Endothelial cell of umbilical vein (primary cell): ENCODE measurements at regions not wholly inside any gene's neighbourhood (a gene's known extent, or its start where the extent isn't known, plus 50 kb on each side); places are given as distances from the start of the nearest gene placed in this dataset.

Experiments
- BruUV-seq: library from RNA; stranded (reverse); fragments of 400-500 nt; replicated peaks from 2 replicates; lab custom pipeline; 2021; lab: Mats Ljungman, UMichigan
- CTCF ChIA-PET: fragments of 300-600, 350-600 bp; sonication (Branson Sonifier 250); formaldehyde crosslinking; loops from one replicate; lab custom pipeline; 2021; ENCODE audit warnings: antibody characterized with exemption, inconsistent platforms; lab: Charles Lee
- POLR2A ChIA-PET: fragments of 300-600, 350-600 bp; sonication (Branson Sonifier 250); formaldehyde crosslinking; loops from one replicate; lab custom pipeline; 2021; ENCODE audit warnings: antibody characterized with exemption, inconsistent platforms; lab: Charles Lee
- DNase-seq: peaks from one replicate; pipeline ENCODE4 v3.0.0-alpha.2; 2011; ENCODE audit warnings: low read depth, low spot score
- FAIRE-seq: peaks from 2 replicates; lab custom pipeline; 2011; peaks lifted over from hg19 to GRCh38; lab: Jason Lieb, UNC
- H2AFZ ChIP-seq: 2 replicates; pipeline ENCODE4 v1.6.0; 2012; ENCODE audit warnings: low read depth, low read length, control low read depth, inconsistent platforms
- H3K27ac ChIP-seq: 2 replicates; pipeline ENCODE4 v1.5.1; 2011; ENCODE audit warnings: low read depth, mild to moderate bottlenecking, control low read depth, low read length, moderate library complexity; ENCODE audit not compliant: insufficient read depth
- H3K27me3 ChIP-seq, 2 experiments: 2 replicates each; pipeline versions ENCODE4 v1.6.0 to v1.6.1; 2011; ENCODE audit warnings: low read length in 2 of 2, mixed read lengths in 1 of 2; ENCODE audit not compliant: control insufficient read depth in 2 of 2, insufficient read depth in 2 of 2
- H3K36me3 ChIP-seq, 2 experiments: 2 replicates in 1 of 2; 3 replicates in 1 of 2; pipeline ENCODE4 v1.5.1; 2011; ENCODE audit warnings: low read length in 2 of 2, mild to moderate bottlenecking in 1 of 2, moderate library complexity in 1 of 2; ENCODE audit not compliant: control insufficient read depth in 2 of 2, insufficient read depth in 2 of 2; ENCODE audit errors: extremely low read depth in 1 of 2
- H3K4me1 ChIP-seq: 3 replicates; pipeline ENCODE4 v1.5.1; 2011; ENCODE audit warnings: mild to moderate bottlenecking, low read length; ENCODE audit not compliant: control insufficient read depth, insufficient read depth; ENCODE audit errors: extremely low read depth
- H3K4me2 ChIP-seq: 2 replicates; pipeline ENCODE4 v1.6.1; 2011; ENCODE audit warnings: low read length, control low read depth, mixed read lengths; ENCODE audit not compliant: insufficient read depth
- H3K4me3 ChIP-seq, 3 experiments: fragments of 200-600 bp in 1 of 3; sonication (generic), shearing (Covaris generic) in 1 of 3; replicated peaks in 1 of 3; 2 replicates each; pipeline ENCODE4 v1.5.1; 2011 to 2016; ENCODE audit warnings: control low read depth in 3 of 3, low read length in 3 of 3, mild to moderate bottlenecking in 2 of 3, inconsistent platforms in 1 of 3, low read depth in 1 of 3, moderate library complexity in 1 of 3; ENCODE audit not compliant: insufficient read depth in 1 of 3
- H3K79me2 ChIP-seq: 2 replicates; pipeline ENCODE4 v1.6.0; 2012; ENCODE audit warnings: low read length, inconsistent platforms; ENCODE audit not compliant: control insufficient read depth, insufficient read depth
- H3K9ac ChIP-seq: replicated peaks from 2 replicates; pipeline ENCODE3; 2011; ENCODE audit warnings: low read length, control low read depth; ENCODE audit not compliant: insufficient read depth; ENCODE audit errors: extremely low read depth
- H3K9me1 ChIP-seq: replicated peaks from 3 replicates; pipeline ENCODE4 v1.6.0; 2011; ENCODE audit warnings: mild to moderate bottlenecking, low read length; ENCODE audit not compliant: control insufficient read depth, insufficient read depth; ENCODE audit errors: extremely low read depth
- H3K9me3 ChIP-seq: replicated peaks from 2 replicates; pipeline ENCODE4 v1.5.1; 2012; ENCODE audit warnings: low read length, inconsistent platforms; ENCODE audit not compliant: control insufficient read depth, insufficient read depth
- H4K20me1 ChIP-seq: replicated peaks from 2 replicates; pipeline ENCODE3; 2011; ENCODE audit warnings: mild to moderate bottlenecking, low read length; ENCODE audit not compliant: control insufficient read depth, insufficient read depth; ENCODE audit errors: extremely low read depth
- CTCF ChIP-seq, 2 donors: IDR thresholded peaks; 1 replicate in 1 of 2; 2 replicates in 1 of 2; pipeline ENCODE4 v1.5.1; 2011; ENCODE audit warnings: low read length in 2 of 2, mild to moderate bottlenecking in 2 of 2, moderate library complexity in 2 of 2, control low read depth in 1 of 2, inconsistent platforms in 1 of 2, low read depth in 1 of 2; ENCODE audit not compliant: insufficient read depth in 1 of 2; ENCODE audit errors: extremely low read depth in 1 of 2
- EZH2 ChIP-seq: IDR thresholded peaks from 2 replicates; pipeline ENCODE4 v1.6.1; 2012; ENCODE audit warnings: borderline replicate concordance, low read depth, mild to moderate bottlenecking, moderate library complexity, low read length, inconsistent platforms; ENCODE audit not compliant: severe bottlenecking
- FOS ChIP-seq: IDR thresholded peaks from 2 replicates; pipeline ENCODE4 v1.6.1; 2011; ENCODE audit warnings: mild to moderate bottlenecking, low read length, moderate library complexity, borderline replicate concordance; ENCODE audit not compliant: insufficient read depth
- GATA2 ChIP-seq: IDR thresholded peaks from 2 replicates; pipeline ENCODE4 v1.7.0; 2011; ENCODE audit warnings: low read depth, mild to moderate bottlenecking, moderate library complexity, mixed read lengths, low read length; ENCODE audit not compliant: insufficient read length, insufficient read depth
- JUN ChIP-seq: IDR thresholded peaks from 2 replicates; pipeline ENCODE4 v1.6.1; 2011; ENCODE audit warnings: borderline replicate concordance, low read depth; ENCODE audit not compliant: insufficient read length, insufficient read depth
- MAX ChIP-seq: IDR thresholded peaks from 2 replicates; pipeline ENCODE4 v1.6.1; 2011; ENCODE audit not compliant: insufficient read depth, insufficient read length
- MYC ChIP-seq: IDR thresholded peaks from one replicate; pipeline ENCODE4 v1.6.1; 2011; ENCODE audit warnings: mild to moderate bottlenecking, low read depth, low read length
- POLR2A ChIP-seq: IDR thresholded peaks from 2 replicates; pipeline ENCODE4 v1.6.1; 2012; ENCODE audit warnings: low read depth, mild to moderate bottlenecking, control low read depth, low read length
- POLR2AphosphoS5 ChIP-seq: IDR thresholded peaks from 2 replicates; pipeline ENCODE4 v1.6.1; 2012; ENCODE audit warnings: low read depth, mild to moderate bottlenecking, control low read depth, low read length, moderate library complexity; ENCODE audit not compliant: insufficient read depth
- dilution Hi-C: fragments of 300-500 bp; cut with MboI; formaldehyde crosslinking; loops from one replicate; pipeline ENCODE4 v1.15.0; 2019; ENCODE audit warnings: low sequenced_read_pairs; ENCODE audit not compliant: extremely low pct_ligation_motif_present
- intact Hi-C: fragments of 100-400 bp; cut with micrococcal nuclease; formaldehyde crosslinking; loops from one replicate; pipeline ENCODE4 v1.10.0; 2022

- H4K20me1 ChIP-seq, result no peaks in the 10 kb centered on the region
- H3K4me1 ChIP-seq, result no peaks in the 10 kb centered on the region
- no peak overlapping the region for H3K4me2 ChIP-seq
- dilution Hi-C loops, result no loop called here
- TF ChIP-seq EZH2, result no peak
- no peak for TF ChIP-seq CTCF (IDR thresholded peaks at IDR 0.05; ENCODE audit: extremely low read depth in 1 of 2, insufficient read depth in 1 of 2, low read depth in 1 of 2, low read length in 2 of 2)
- no peak for TF ChIP-seq POLR2A
- TF ChIP-seq MYC, result no peak
- no peak for TF ChIP-seq FOS
- TF ChIP-seq POLR2AphosphoS5, result no peak
- no peak for TF ChIP-seq GATA2
- TF ChIP-seq MAX, result no peak
- TF ChIP-seq JUN, result no peak
- ChIA-PET POLR2A (no interaction called here), CTCF (no interaction called here)
- no peak for FAIRE-seq
- no peak overlapping the region for H2AFZ ChIP-seq
- no peak overlapping the region for H3K27ac ChIP-seq
- H3K4me3 ChIP-seq, result no peak overlapping the region
- no peaks in the 10 kb centered on the region for H3K79me2 ChIP-seq
- intact Hi-C loops, result loop anchor here (10.0 kb wide), 1 partner anchor 163 kb away; no protein-coding TSS in a partner anchor
- H3K27me3 ChIP-seq, result peaks cover 0 to 8% of the 10 kb centered on the region in 2 experiments
- no peak for DNase-seq
- H3K9ac ChIP-seq, result no peak overlapping the region
- no peaks in the 10 kb centered on the region for H3K36me3 ChIP-seq
- H3K9me1 ChIP-seq, result no peaks in the 10 kb centered on the region
- no TSS peak for BruUV-seq
- H3K9me3 ChIP-seq, result no peaks in the 10 kb centered on the region
Measured at GRCh38 chr15:70561885-70562284, 201.5 kb downstream of the UACA start.
